NCI-H128 (cell line): ENCODE measurements at regions not wholly inside any gene's neighbourhood (a gene's known extent, or its start where the extent isn't known, plus 50 kb on each side); places are given as distances from the start of the nearest gene placed in this dataset.
"Not testable (repeated sequence)": the region's sequence is repeated elsewhere in the genome, so short reads cannot be mapped to it uniquely, and the experiment has no call there.

ENCODE experiments used
- DNase-seq: peaks from one replicate; lab custom pipeline; 2025; ENCODE audit not compliant: unreplicated experiment; lab: John Stamatoyannopoulos, UW

DNA sequence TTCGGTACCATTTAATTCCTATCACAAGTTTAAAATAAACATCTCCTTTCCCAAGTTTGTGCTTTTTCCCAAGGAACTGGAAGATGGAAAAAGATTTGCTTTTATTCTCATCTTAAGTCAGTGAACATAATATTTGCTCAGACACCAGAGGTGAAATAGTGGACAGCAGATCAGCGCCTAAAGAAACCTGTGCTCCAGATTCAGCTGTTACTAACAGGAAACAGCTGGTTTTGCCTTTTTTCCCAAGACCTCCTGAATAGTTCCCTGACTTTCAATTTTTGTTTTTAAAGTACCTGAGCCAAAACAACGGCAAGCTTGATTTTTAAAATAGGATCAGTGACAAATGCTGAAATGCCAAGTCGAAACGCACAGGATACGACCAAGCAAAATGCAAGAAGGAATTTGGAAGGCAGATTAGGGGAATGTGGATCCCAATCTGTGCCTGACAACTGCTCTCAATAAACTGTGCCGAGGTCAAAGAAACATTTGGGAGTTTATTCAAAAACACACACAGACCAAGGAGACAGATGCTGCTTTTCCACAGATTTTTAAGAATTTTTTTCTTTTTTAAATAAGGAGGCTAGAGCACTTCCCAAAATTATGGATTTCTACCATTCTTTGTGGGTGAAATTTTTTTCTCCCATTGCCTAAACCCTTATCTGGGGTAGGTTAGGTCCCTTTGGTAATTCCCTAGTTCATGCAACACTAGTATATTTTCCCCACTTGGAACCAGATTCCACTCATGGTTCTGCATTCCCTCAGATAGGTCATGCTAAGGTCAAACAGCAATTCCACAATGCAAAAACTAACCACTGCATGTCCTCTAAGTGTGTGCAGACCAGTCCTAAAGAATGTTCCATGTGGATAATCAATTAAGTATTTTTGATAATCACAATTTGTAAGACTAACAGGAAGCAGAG lies 121.5 kb upstream of the PDE1A start:
- no peak for DNase-seq

DNA sequence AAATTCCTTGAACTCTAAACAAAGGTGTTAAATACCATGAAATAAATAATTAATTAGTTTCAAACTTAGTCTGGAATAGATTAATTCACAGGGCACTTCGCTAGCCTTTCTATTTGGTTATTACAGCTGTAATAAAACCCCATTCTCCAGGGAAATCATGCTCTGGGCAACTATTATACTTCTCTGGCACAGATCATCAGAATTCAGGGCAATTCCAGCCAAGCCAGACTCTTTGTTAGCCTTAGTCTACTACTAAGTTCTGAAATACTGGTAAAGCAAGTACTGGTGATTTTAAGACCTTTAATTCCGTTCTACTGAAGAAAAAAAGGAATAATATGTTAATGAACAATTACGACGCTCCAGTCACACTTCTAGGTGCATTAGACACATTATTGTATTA lies 123.4 kb upstream of the PDE1A start:
- DNase-seq, result no peak

DNA sequence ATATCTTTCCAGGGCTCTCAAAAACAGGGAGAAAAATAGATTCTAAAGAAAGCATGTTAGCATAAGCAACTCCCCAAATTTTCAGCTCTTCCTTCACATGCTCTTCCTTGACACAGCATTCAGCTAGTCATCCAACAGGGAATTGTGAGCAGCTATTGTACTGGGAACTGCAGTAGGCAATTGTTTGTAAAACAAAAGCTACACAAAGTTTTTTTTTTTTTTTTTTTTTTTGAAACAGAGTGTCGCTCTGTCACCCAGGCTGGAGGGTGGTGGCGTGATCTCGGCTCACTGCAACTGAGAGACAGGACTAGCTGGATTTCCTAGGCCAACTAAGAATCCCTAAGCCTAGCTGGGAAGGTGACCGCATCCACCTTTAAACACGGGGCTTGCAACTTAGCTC lies 125.4 kb upstream of the PDE1A start:
- not testable (repeated sequence) for DNase-seq

DNA sequence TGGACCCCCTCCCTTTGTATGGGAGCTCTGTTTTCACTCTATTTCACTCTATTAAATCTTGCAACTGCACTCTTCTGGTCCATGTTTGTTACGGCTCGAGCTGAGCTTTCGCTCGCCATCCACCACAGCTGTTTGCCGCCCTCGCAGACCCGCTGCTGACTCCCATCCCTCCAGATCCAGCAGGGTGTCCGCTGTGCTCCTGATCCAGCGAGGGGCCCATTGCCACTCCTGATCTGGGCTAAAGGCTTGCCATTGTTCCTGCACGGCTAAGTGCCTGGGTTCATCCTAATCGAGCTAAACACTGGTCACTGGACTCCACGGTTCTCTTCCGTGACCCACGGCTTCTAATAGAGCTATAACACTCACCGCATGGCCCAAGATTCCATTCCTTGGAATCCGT lies 125.9 kb upstream of the PDE1A start:
- DNase-seq, result not testable (repeated sequence)

DNA sequence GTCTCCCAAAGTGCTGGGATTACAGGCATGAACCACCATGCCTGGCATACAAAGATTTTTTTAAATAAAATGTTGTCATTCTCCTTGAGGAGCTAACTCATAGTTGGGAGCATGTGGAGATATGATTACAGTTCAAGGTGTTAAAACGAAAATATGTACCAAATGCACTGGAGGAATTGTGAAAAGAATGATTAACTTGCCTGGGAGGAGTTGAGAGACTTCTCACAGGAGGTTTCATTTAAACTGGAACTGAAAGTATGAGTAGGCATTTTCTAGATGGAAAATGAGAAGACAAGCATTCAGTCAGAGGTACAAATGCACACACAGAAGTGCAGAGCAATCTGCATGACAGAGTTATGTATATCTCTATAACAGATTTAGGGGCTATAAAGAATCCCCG lies 126.6 kb upstream of the PDE1A start:
- no peak for DNase-seq

DNA sequence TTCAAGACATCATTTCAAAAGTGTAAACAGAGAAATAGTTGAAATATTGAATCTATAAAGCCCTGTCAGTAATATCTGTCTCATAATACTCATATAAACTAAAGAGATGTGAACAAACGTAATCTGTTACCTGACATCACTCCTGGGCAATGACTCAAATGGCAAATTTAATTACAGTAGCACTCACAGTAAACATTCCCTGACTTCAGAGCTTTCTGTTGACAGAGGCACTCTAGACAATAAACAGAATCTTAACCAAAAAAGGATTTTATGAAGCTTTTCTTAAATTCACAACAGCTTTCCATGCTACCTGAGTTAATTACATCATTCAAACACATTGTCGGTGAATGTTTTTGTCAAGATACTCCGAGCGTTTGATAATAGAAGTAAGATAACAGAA lies 128.1 kb upstream of the PDE1A start:
- no peak for DNase-seq

DNA sequence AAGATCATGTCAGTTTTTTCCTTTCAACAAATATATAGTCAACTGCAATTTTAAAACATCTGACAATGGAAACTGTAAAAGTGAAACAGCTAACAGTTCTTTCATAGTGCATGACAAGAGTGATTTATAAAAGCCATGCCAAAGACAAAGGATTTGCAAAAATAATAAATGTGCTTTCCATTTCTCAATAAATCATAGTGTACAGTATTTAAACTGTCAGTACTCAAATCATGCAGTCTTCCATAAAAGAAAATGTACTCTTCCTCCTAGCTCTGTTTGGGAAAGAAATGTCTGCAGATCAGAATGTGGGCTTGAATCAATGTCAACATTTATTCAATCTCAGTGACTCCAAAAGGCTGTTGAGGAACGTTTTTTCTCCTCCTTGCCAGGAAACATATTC lies 131.7 kb upstream of the PDE1A start:
- no peak for DNase-seq

DNA sequence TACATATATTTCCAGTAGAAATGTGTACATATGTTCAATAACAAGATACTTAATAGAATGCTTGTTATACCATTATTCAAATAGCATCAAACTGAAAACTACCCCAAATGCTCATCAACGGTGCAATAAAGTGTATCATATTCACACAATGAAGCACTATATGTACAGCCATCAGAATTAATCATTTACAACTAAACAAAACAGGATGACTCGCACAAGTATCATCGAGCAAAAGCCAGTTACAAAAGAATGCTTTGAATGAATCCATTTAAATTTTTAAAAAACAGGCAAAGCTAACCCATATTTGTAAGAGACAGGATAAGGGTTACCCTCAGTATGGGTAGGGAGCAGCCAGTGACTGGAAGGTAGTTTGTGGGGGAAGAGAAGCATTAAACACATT lies 132.8 kb upstream of the PDE1A start:
- DNase-seq, result no peak

DNA sequence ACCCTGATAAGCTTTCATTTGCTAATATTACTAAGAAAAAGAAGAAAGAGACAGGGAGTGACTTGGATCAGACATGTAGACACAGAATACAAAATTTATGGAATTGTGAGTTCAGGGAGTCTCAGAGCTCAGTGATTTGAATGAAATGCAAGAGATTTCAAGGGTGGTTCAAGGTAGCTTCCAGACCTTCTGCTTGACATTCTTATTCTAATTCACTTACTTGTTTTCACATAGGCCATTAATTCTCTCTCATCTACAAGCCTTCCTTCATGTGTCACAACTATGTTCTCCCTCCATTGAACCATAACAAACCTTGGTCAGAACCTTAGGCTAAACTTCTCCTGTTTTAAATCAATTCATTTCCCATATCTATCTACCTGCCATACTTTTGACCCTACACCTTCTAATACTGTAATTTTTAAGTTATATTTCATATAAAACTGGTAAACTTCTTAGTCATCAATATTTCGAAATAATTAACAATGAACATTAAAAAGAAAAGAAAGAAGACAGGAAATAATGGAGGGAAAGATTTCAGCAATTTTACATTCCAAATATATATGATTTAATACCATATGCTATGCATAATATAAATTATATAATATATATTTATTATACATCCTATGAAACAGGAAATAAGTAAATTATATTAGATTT lies 139.2 kb upstream of the PDE1A start:
- no peak for DNase-seq

DNA sequence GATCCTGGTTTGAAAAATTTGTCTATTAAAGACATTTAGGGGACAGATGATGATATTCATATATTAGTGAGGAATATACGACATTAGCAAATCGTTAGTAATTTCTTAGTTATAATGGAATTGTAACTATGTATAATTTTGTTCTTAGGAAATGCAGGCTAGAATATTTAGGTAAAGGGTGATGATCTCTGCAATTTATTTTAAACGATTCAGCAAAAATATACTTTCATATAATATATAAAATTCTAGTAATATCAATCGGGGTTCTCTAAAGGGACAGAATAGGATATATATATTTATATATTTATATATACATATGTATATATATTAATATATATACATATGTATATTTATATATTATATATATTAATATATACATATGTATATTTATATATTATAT lies 142.5 kb upstream of the DNAJC10 start:
- DNase-seq, result no peak

DNA sequence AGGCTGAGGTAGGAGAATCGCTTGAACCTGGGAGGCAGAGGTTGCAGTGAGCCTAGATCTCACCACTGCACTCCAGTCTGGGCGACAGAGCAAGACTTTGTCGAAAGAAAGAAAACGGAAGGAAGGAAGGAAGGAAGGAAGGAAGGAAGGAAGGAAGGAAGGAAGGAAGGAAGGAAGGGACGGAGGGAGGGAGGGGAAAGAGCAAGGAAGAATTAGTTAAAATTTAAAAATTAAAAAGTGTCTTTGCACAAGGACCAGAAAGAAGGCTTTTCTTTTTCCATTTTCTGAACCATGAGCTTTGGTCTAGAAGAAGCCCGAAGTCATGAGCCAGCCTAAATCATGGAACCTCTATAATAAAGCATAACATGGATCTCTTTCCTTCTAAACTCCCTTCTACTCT lies 138.2 kb upstream of the DNAJC10 start:
- no peak for DNase-seq

DNA sequence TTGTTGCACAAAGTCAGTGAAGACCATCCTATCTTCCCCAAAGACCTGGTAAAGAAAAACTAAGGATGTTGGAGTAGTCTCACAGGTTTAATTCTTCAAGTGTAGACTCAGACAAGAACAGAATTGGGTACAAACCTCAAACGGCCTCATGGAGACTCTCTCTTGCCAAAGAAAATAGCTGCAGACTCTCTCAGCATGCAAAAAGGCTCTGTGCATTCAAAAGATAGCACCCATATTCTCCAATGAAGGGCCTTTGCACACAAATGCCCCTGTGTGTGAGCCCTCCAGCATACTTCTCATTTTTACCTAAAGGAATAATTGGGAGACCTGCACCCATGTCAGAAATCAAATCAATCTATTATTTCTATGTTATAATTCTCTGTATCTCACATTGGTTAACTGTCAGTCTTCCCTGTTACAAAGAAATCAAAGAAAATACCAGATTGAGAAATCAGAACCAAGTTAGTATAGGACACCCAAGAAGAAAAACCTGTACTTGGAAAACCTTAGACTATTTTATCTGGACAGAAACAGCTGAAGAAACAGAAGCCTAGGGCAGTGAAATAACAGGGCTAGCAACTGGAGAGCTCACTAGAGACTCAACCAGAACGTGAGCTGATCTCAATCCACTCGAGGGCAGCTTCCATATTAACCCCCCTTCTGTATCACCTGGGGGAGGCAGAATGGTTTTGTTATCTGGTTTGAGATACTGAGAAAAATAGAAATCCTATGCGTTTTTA lies 134.7 kb upstream of the DNAJC10 start:
- no peak for DNase-seq

DNA sequence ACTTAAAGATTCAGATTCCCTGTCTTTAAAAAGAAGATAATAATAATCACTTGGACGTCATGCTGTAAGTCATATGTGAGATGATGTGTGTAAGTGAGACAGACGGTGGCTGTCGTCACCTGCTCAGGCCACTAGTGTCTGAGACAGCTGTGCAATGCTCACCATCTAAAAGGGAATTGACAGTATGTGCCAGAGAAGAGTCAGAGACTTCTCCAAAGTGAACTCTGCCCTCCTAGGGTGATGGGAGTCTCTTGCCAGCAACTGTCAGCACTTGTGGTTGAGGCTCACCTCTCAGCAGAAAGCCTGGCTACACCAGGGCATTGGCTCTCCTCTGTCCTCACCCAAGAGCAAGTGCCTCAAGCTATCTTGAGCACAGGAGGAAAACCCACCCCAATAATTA lies 131.6 kb upstream of the DNAJC10 start:
- DNase-seq, result no peak

DNA sequence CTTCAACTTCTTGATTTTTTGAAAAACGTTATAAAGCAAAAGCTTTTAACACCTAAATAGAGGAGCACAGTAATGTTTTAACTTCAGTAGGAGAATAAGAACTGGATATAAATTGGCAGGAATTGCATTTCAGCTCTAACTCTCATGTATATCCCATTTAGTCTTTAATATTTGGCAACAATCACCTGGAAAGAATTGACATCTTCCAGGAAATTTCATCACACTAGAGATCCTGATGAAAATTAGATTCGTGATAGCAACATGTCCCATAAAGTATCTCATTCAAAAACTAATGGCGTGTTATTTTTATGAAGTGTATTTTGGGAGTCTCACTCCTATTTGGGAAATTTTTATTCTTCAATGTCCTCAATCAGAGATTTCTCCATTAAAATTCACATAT lies 131.1 kb upstream of the DNAJC10 start:
- DNase-seq, result no peak

DNA sequence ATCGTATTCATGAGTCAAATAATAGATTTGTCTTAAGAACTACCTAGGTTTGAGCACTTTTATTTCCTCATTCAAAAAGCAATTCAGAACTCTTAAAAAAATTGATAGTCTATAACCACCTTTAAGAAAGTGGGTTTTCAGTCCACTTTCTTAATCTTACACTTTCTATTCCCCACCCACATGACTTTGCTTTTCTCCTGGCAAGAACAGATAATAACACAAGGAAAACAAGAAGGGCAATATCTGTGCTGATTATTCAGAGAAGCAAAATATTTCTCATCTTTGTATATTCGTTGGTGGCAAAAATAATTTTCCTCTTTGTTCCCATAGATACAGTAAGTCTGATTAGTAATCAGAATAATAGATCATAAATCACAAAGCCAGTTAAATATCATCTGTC lies 130.6 kb upstream of the DNAJC10 start:
- DNase-seq, result no peak

DNA sequence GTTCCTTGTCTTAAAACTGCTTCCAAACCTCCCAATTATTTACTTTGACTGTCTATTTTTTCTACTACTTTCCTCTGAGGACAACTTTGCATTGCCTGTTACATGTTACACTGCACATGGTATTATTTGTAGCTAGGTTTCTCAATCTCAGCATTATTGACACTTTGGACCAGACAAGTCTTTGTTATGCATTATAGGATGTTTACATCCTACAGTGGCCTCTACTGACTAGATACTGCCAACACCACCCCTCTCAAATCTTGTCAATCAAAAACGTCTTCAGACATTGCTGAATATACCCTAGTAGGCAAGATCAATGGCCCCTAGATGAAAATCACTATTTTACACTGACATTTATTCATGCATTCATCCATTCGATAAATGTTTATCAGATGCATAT lies 129.6 kb upstream of the DNAJC10 start:
- no peak for DNase-seq

DNA sequence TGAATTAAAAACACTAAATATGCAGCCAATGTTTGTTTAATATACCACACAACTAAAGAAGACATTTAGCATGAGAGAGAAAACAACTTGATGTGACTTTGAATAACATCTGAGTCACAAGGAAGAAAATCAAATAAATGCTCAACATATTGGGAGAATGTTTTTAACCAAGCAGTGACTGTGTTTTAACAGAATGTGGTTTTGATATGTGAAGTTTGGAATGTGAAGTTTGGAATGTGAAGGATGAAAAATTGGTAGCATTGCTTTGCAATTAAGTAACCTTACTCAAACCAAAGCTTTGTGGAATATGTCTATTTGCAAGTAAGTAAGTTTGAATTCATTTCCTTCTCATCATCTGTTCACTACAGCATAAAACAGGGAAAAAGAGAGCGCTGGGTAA lies 128.2 kb upstream of the DNAJC10 start:
- DNase-seq, result no peak

DNA sequence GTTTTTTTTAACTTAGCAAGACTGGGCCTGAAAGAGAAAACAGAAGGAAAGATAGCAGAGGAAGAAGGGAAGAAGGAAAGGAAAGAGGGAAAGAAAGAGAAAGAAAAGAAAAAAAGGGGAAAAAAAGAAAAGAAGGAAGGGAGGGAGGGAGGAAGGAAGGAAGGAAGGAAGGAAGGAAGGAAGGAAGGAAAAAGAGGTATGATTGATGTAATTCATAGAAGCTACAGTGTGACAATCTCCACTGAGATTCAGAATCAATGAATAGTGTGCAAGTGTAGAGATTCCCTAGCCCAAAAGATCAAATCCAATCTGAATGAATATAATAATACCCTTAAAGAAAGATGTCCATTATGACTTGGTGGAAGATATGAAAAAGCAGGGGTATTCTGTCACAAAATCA lies 126.9 kb upstream of the DNAJC10 start:
- DNase-seq, result no peak

DNA sequence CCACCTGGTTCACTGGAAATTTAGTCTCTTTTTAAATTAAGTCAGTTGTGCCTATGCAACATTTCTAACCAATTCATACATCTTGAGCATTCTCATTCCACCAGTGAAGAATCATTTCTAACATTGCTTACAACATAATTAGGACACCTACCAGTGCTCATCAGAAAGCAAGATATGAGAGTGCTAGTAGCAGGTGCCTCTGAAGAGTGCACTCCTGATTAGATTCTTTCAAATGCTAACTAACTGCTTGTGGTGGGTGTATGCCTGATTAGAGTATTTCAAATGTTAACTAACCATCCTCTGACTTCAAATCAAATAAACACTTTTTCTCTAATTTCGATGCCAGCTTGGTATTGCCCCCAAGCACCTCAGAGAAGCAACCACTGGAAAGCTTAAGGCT lies 124.3 kb upstream of the DNAJC10 start:
- DNase-seq, result no peak

DNA sequence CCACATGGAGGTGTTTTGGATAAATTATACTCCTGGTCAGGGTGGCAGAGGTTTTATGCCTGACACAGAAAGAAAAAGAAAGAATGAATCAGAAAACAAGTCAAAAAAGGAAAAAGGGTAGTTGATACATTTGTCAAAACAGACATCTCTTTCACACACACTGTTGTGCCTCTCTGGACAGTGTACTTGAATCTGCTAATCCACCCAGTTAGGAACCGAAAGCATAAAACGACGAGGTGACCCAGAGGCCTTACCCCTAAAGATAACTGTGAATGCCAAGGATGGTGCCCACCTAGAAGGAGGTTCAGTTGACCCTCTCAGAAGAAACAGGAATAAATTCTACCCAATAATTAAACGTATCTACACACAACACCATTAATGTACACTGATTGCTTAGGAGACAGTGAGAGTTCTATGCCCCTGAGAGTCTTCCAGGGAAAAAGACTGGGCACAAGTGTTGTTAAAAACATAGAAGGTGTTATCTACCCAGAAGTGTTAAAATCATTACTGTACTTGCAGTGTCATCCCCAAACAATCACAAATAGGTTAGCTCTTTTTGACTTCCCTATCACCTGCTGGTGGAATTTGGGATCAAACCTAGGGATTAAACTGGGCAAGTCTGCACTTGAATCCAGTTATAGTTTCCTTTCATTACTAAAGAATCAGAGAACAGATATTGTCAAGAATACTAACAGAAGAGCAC lies 123.2 kb upstream of the DNAJC10 start:
- DNase-seq, result no peak

DNA sequence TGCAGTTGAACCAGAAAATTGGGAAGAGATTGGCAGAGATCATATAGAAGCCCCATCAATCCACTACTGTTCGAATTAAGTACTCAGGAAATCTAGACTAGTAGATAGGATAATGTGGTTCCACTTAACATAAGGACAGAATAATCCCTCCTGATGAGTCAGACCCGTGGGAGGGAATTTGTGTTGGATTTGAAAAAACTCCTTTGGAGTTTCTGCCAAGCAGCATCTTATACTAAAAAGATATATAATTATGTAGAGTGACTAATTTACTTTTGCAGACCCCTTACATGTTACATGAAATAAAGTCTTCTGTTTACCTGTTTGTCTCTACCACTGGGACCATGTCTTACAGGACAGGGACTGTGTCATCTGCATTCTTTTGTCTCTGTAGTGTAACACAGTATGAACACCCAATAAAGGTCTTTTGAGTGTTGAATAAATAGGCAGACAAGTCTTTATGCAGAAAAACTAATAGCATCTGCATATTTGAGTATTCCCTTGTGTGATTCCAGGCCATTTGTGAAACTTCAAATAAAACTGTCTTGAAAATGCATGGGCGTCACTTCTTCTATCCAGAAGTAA lies 122.6 kb upstream of the DNAJC10 start:
- DNase-seq, result no peak
